ENCODE measurements at regions not wholly inside any gene's neighbourhood (a gene's known extent, or its start where the extent isn't known, plus 50 kb on each side); places are given as distances from the start of the nearest gene placed in this dataset.
"Not testable (repeated sequence)": the region's sequence is repeated elsewhere in the genome, so short reads cannot be mapped to it uniquely, and the experiment has no call there.

- DNase-seq (ENCODE audit: missing footprints) (no peak), ATAC-seq (no peak)
- intact Hi-C loops (cut with DNase I): no loop called here
These were observed 151.5 kb upstream of the GJE1 start for GRCh38 chr6:141981190-141981589.

DNA sequence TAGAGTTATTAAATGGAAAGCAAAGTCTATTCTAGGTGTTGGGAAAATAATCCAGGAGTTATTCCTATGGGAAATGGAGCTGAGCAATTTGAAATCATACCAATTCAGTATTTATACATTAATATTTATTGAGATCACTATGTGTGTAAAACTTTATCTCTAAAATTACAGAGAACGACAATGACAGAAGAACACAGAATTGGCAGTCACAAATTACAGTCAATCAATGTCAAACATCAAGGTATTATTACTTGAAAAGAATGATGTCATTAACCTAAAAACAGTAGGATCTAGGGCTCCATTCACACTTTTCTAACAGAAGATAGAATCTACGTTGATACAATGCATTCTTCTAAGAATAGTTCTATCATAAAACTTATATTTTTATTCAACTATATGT, 154.9 kb upstream of the GJE1 start:
- ATAC-seq (no peak), DNase-seq (ENCODE audit: missing footprints) (no peak)
- intact Hi-C loops (cut with DNase I): no loop called here

GRCh38 chr6:141976994-141977393, 155.7 kb upstream of the GJE1 start:
- intact Hi-C loops (cut with DNase I): no loop called here
- DNase-seq (ENCODE audit: missing footprints): no peak
- ATAC-seq: no peak

DNA sequence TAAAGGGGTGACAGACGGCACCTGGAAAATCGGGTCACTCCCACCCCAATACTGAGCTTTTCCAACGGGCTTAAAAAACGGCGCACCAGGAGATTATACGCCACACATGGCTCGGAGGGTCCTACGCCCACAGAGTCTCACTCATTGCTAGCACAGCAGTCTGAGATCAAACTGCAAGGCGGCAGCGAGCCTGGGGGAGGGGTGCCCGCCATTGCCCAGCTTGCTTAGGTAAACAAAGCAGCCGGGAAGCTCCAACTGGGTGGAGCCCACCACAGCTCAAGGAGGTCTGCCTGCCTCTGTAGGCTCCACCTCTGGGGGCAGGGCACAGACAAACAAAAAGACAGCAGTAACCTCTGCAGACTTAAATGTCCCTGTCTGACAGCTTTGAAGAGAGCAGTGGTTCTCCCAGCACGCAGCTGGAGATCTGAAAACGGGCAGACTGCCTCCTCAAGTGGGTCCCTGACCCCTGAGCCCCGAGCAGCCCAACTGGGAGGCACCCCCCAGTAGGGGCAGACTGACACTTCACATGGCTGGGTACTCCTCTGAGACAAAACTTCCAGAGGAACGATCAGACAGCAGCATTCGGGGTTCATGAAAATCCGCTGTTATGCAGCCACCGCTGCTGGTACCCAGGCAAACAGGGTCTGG, 162.8 kb upstream of the GJE1 start:
- DNase-seq (ENCODE audit: missing footprints); intact Hi-C loops (cut with DNase I); ATAC-seq: not testable (repeated sequence)

GRCh38 chr6:141969201-141969600, 163.5 kb upstream of the GJE1 start:
- ATAC-seq (no peak), DNase-seq (ENCODE audit: missing footprints) (no peak)
- intact Hi-C loops (cut with DNase I): no loop called here

DNA sequence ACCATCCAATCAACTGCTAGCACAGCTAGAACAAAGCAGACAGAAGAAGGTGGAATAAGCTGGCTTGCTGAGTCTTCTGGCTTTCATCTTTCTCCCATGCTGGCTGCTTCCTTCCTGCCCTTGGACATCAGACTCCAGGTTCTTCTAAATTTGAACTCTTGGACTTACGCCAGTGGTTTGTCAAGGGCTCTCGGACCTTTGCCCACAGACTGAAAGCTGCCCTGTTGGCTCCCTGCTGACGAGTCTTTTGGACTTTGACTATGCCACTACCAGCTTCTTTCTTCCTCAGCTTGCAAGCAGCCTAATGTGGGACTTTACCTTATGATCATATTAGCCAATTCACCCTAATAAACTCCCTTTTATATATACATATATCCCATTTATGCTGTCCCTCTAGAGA, 164.1 kb upstream of the GJE1 start:
- DNase-seq (ENCODE audit: missing footprints) (no peak), ATAC-seq (no peak)
- intact Hi-C loops (cut with DNase I): no loop called here

DNA sequence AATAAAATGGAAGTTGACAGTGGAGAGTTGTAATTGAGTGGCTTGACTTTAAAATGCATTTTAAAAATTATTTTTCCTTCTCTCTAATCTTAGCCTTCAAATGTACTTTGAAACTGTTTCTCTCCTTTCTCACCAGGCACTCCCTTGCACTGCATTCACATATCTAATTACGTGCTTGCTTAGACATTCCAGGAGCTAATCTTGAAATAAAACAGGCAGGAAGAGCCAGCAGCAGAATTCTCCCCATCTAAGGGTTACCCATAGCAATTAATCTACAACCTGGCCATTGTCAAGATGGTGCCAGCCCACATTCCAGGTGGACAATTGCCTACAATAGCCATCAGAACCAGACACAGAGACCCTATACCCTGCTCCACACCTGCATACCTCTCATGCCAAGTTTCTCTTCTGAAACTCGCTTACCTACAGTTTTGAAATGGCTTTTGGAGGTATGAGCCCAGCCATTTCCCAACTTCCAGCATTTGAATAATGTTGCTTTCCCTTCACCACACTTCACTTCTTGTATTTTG, 167.6 kb upstream of the GJE1 start:
- ATAC-seq (no peak), DNase-seq (ENCODE audit: missing footprints) (no peak)
- intact Hi-C loops (cut with DNase I): no loop called here

DNA sequence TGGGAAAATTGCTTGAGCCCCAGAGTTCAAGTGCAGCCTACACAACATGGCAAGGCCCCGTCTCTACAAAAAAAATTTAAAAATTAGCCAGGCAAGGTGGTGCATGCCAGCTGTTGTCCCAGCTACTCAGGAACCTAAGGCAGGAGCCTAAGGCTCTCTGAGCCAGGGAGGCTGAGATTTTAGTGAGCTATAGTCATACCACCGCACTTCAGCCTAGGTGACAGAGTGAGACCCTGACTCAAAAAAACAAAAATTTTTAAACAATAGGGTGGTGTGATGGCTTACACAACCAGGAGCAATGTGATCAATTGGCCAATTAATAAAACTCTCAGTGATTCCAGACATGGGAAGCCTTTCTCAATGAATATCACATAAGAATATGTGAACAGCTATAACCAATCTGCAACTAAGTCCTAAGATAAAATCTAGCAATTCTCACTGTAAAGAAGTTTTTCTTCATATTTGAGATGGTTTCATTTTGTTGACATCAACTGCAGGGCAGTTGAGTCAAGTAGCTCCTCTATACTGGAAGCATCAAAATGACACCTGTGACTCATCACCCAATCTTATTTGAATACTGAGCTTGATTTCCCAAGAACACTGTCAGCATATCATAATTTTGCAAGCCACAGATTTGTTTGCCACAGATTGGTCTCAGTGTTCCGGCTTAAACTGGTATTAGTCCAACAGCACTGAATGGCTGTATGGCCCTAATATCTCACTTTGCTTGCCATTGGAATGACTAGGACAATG, 169.0 kb upstream of the GJE1 start:
- intact Hi-C loops (cut with DNase I): no loop called here
- no peak for ATAC-seq
- no peak for DNase-seq (ENCODE audit: missing footprints)

- DNase-seq (ENCODE audit: missing footprints): no peak
- intact Hi-C loops (cut with DNase I): no loop called here
- ATAC-seq: no peak
These were observed 175.5 kb upstream of the GJE1 start for GRCh38 chr6:141957271-141957670.

DNA sequence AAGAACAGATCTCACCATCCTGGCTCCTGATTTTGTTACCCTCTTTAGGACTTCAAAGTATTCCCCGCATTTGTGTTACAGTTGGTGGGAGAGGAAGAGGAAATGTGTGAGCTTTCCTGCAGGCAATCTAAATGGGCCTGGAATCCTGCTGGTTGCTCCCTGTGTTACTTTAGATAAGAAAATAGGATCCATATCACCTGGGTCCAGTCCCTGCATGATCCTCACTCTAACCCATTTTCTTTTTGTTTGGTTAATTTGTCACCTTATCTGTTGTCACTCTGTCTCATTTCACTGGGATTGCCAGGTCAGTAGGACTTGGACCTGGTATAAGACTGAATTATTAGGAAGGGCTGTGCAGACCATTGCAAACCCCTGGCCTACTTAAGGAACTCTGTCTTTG, 175.9 kb upstream of the GJE1 start:
- ATAC-seq (no peak), DNase-seq (ENCODE audit: missing footprints) (no peak)
- intact Hi-C loops (cut with DNase I): no loop called here

DNA sequence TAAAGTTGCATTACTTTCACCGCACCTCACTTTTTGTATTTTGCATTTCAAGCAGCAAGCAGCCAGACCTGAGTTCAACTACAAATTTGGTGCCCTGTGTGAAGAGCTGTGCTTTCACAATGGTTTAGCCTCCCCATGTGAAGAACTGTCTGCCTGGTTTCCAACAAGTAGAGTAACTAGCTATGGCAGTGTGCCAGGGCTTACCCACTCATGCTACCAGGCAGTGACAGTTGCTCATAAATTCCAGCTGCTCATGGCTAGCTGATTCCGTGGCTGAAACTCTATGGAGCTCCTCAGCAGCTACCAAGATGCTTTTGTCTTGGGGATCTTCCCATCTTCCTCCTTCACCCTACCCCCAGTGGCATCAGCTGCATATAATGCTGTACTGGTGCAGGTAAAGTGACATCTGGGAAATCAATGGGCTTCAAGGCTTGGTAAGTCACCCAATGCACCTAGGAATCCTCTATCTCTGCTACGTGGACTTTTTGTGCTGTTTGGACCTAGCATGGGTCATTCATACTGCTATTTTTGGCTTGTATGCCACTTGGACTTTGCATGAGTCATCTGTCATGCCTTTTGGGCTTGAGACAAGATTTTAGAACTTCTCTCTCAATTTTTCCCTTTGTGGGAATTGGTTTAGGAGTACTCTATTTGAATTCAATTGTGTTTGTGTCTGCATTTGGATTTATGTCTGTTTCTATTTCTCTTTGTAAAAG, 176.5 kb upstream of the GJE1 start:
- ATAC-seq: no peak
- intact Hi-C loops (cut with DNase I): no loop called here
- DNase-seq (ENCODE audit: missing footprints): peak; percentile 4

- DNase-seq (ENCODE audit: missing footprints) (no peak), ATAC-seq (no peak)
- intact Hi-C loops (cut with DNase I): no loop called here
These were observed 179.7 kb upstream of the GJE1 start for GRCh38 chr6:141953072-141953471.

- DNase-seq (ENCODE audit: missing footprints) (no peak), ATAC-seq (no peak)
- intact Hi-C loops (cut with DNase I): no loop called here
These were observed 186.2 kb upstream of the GJE1 start for GRCh38 chr6:141946502-141946901.

GRCh38 chr6:141938664-141939063, 194.1 kb upstream of the GJE1 start:
- no peak for ATAC-seq
- intact Hi-C loops (cut with DNase I): no loop called here
- no peak for DNase-seq (ENCODE audit: missing footprints)

DNA sequence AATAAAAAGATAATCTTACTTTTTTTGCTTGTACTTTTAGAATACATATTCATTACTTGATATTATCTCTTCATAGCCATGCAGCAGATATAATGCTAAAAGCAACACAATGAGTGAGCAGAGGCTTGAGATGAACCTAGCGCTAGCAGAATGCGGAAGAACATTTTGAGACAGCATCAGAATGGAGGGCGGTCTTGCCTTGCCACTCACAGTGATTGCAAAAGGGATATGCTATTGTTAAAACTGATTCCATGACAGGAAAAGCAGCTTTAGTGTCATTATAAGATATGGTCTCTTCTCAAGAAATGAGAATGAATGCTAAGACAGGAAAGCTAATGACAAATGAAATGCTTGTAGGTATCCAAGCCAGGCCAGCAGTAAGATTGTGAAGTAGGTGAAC, 200.0 kb upstream of the GJE1 start:
- intact Hi-C loops (cut with DNase I): no loop called here
- ATAC-seq (no peak), DNase-seq (ENCODE audit: missing footprints) (no peak)

DNA sequence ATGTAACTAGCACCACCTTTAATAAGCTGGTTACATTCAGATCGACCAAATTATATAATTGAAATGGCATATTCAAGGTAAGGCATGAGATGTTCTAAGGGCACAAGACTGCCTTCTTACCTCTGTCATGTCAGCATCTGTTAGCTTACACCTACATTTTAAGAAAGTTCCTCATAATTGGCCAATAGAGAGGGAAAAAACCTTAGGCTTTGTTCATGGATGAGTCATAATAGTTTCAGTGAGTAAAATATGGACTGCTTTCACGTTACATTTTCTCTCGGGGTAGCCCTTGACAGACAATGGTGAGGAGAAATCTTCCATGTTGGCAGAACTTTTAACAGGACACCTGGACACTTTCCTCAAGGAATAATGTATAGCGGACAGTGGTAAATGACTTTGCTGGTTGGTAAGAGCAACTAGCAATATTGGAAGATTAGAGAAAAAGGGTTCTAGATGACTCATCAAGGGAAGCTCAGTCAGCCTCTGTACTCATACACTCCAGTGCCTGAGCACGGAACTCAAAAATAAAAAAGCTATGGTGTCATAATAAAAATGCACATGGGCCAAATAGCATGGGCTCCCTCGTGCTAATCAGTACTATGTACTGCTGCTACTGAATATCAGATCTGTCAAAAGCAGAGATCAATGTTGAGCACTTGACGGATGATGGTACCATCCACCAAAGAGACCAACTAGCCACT, 206.4 kb upstream of the GJE1 start:
- intact Hi-C loops (cut with DNase I); DNase-seq (ENCODE audit: missing footprints); ATAC-seq: not testable (repeated sequence)

GRCh38 chr6:141925001-141925400, 207.7 kb upstream of the GJE1 start:
- ATAC-seq (no peak), DNase-seq (ENCODE audit: missing footprints) (no peak)
- intact Hi-C loops (cut with DNase I): no loop called here

- ATAC-seq: no peak
- intact Hi-C loops (cut with DNase I): no loop called here
These were observed 209.8 kb upstream of the GJE1 start for GRCh38 chr6:141922898-141923297.

More at GRCh38 chr6:141922898-141923297, 209.8 kb upstream of the GJE1 start:
- no peak for DNase-seq (ENCODE audit: missing footprints)
